22Rv1 (cell line): ENCODE measurements at regions not wholly inside any gene's neighbourhood (a gene's known extent, or its start where the extent isn't known, plus 50 kb on each side); places are given as distances from the start of the nearest gene placed in this dataset.

Source experiments
- ZFX ChIP-seq: fragments of 450-650 bp; IDR thresholded peaks from 2 replicates; pipeline ENCODE4 v1.6.1; 2017; ENCODE audit warnings: antibody characterized with exemption, borderline replicate concordance
- TF ChIP-seq, protein P1 (sequence below): fragments of 450-650 bp; IDR thresholded peaks from 2 replicates; pipeline ENCODE4 v1.5.1; 2017; ENCODE audit warnings: mild to moderate bottlenecking

DNA sequence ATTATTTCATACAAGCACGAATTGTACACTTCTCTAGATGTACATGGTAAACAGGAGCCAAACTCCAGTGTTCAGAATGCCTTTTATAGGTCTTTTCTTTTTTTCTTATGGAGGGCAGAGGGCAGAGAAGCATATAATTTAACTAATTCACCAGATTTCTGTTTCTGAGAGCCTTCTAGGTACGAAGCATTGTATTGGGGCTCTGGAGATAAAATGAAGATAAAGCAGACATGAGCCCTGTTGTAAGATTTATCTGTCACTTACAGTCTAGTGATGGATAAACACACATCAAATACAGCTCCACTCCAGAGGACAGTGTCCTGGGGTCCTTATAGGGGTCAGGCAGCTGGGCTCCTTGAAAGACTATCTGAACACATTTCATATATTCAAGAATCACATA is 265.5 kb downstream of the SKAP2 start:
- TF ChIP-seq, protein P1, sequence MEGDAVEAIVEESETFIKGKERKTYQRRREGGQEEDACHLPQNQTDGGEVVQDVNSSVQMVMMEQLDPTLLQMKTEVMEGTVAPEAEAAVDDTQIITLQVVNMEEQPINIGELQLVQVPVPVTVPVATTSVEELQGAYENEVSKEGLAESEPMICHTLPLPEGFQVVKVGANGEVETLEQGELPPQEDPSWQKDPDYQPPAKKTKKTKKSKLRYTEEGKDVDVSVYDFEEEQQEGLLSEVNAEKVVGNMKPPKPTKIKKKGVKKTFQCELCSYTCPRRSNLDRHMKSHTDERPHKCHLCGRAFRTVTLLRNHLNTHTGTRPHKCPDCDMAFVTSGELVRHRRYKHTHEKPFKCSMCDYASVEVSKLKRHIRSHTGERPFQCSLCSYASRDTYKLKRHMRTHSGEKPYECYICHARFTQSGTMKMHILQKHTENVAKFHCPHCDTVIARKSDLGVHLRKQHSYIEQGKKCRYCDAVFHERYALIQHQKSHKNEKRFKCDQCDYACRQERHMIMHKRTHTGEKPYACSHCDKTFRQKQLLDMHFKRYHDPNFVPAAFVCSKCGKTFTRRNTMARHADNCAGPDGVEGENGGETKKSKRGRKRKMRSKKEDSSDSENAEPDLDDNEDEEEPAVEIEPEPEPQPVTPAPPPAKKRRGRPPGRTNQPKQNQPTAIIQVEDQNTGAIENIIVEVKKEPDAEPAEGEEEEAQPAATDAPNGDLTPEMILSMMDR = no peak
- no peak for TF ChIP-seq ZFX
